ENCODE measurements at regions not wholly inside any gene's neighbourhood (a gene's known extent, or its start where the extent isn't known, plus 50 kb on each side); places are given as distances from the start of the nearest gene placed in this dataset.

DNA sequence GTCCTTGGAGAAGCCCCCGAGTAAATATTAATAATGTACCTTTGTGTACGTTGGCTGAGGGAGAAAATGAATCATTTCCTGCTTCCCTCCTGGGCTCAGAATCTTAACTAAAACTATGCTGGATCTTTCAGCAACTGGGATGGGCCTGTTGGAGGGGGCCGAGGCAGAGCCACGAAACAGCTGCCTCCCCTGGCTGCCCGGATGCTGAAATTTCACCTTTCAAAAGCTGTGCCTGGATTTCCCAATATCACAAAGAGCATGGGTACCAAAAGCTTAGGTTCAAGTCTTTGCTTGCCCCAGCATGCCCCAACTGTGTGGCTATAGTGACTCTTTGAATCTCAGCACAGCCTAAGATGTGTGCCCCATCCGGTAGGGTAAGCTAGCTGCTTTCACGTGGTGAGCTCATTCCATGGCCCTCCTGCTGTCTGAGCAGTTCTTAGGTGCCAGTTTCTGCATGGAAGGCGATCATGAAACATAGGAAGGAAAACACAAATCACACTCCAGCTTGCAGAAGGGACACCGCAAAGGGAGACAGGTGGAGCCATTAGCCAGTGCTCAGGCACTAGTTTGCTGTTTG, 473.5 kb downstream of the PTPRU start:
- H3K9me3 ChIP-seq (ENCODE audit: control insufficient read depth in 1 of 2, insufficient read depth in 1 of 2, low read depth in 1 of 2, low read length in 2 of 2) = no peaks in the 10 kb centered on the region
- peak overlapping the region in 1 of 2 experiments; percentile 16; a peak in 2 of 4 replicates for H3K4me3 ChIP-seq (replicated peaks in 1 of 2; ENCODE audit: low read depth in 1 of 2, low read length in 2 of 2)
- H3K36me3 ChIP-seq (ENCODE audit: control insufficient read depth in 1 of 2, insufficient read depth in 2 of 2, low read length in 2 of 2) = no peaks in the 10 kb centered on the region
- intact Hi-C loops (cut with micrococcal nuclease) = loop anchor here (10.0 kb wide), 1 partner anchor 135 kb away; no protein-coding TSS in a partner anchor
- no peaks in the 10 kb centered on the region for H3K79me2 ChIP-seq (ENCODE audit: insufficient read depth, low read length)
- ChIA-PET RAD21 (ENCODE audit: low non-redundant PET in 1 of 2, low total read pairs in 2 of 2, uncharacterized antibody in 2 of 2, unreplicated experiment in 2 of 2) (interaction anchor here in 1 of 2 experiments (0.8 kb wide), 1 partner anchor 12 kb away, joined by 3 read pairs; no protein-coding TSS in a partner anchor), POLR2A (interaction anchor here (1.3 kb wide), 1 partner anchor 60 kb away, joined by 3 read pairs; no protein-coding TSS in a partner anchor), CTCF (interaction anchor here (1.1 to 2.1 kb wide), 4 partner anchors 139 to 402 kb away, joined by 3 to 7 read pairs (median 4); no protein-coding TSS in a partner anchor)
- H3K4me1 ChIP-seq (ENCODE audit: control insufficient read depth in 1 of 2, insufficient read depth in 2 of 2, low read length in 2 of 2) = peaks cover 5 to 41% of the 10 kb centered on the region in 2 experiments; a peak in 3 of 4 replicates
- peak overlapping the region; percentile 73 for H3K4me2 ChIP-seq (ENCODE audit: low read length)
- peak overlapping the region; percentile 44 for H3K9ac ChIP-seq (ENCODE audit: low read length)
- peak overlapping the region; percentile 78 for H2AFZ ChIP-seq (ENCODE audit: low read depth, low read length, poor library complexity, severe bottlenecking)
- no peak for ATAC-seq
- BruUV-seq (replicated peaks) = no TSS peak
- no peaks in the 10 kb centered on the region for H3K9me2 ChIP-seq (ENCODE audit: insufficient read depth)
- no peak for DNase-seq (ENCODE audit: low read depth, low spot score)
- H3K27me3 ChIP-seq (ENCODE audit: insufficient read depth, low read length) = no peaks in the 10 kb centered on the region
- no peaks in the 10 kb centered on the region for H4K20me1 ChIP-seq (ENCODE audit: insufficient read depth)
- peak overlapping the region; percentile 52 for H3K27ac ChIP-seq (ENCODE audit: low read depth, low read length)
- TF ChIP-seq YY1 (IDR thresholded peaks at IDR 0.05; ENCODE audit: extremely low read depth, insufficient replicate concordance, low read depth, low read length) (no peak), SP1 (IDR thresholded peaks at IDR 0.05; ENCODE audit: low read depth) (peak; percentile 81), POLR2AphosphoS5 (IDR thresholded peaks at IDR 0.05; ENCODE audit: low read depth, low read length) (no peak), CBX3 (IDR thresholded peaks at IDR 0.05; ENCODE audit: low read depth) (no peak), CTCF (IDR thresholded peaks at IDR 0.05 in 2 of 3, conservative IDR thresholded peaks at IDR 0.05 in 1 of 3; ENCODE audit: borderline replicate concordance in 1 of 3, insufficient read depth in 1 of 3, low read depth in 2 of 3, low read length in 2 of 3) (no peak), JUND (IDR thresholded peaks at IDR 0.05) (peak; percentile 80), EZH2phosphoT487 (IDR thresholded peaks at IDR 0.05; ENCODE audit: borderline replicate concordance) (no peak), ZNF274 (IDR thresholded peaks at IDR 0.05; ENCODE audit: low read depth, low read length) (no peak), CEBPB (IDR thresholded peaks at IDR 0.05; ENCODE audit: low read depth) (no peak), REST (IDR thresholded peaks at IDR 0.05; ENCODE audit: low read depth) (no peak), EGR1 (IDR thresholded peaks at IDR 0.05; ENCODE audit: low read depth) (no peak), ELF1 (IDR thresholded peaks at IDR 0.05; ENCODE audit: borderline replicate concordance, low read depth) (no peak), POLR2A (IDR thresholded peaks at IDR 0.05; ENCODE audit: borderline replicate concordance, extremely low read depth, insufficient read depth, insufficient read length) (no peak), ZFX (IDR thresholded peaks at IDR 0.05) (0 out of 2 replicates have a peak, but pooled peaks have one; percentile 9), FOSL1 (IDR thresholded peaks at IDR 0.05; ENCODE audit: low read depth) (peak; percentile 80), SRF (IDR thresholded peaks at IDR 0.05; ENCODE audit: low read depth) (no peak), TCF7L2 (IDR thresholded peaks at IDR 0.05; ENCODE audit: borderline replicate concordance, extremely low read depth, insufficient read depth, insufficient read length) (no peak)
- TF ChIP-seq, protein P1, sequence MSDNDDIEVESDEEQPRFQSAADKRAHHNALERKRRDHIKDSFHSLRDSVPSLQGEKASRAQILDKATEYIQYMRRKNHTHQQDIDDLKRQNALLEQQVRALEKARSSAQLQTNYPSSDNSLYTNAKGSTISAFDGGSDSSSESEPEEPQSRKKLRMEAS (IDR thresholded peaks at IDR 0.05) = peak; percentile 35
- TF ChIP-seq, protein P2, sequence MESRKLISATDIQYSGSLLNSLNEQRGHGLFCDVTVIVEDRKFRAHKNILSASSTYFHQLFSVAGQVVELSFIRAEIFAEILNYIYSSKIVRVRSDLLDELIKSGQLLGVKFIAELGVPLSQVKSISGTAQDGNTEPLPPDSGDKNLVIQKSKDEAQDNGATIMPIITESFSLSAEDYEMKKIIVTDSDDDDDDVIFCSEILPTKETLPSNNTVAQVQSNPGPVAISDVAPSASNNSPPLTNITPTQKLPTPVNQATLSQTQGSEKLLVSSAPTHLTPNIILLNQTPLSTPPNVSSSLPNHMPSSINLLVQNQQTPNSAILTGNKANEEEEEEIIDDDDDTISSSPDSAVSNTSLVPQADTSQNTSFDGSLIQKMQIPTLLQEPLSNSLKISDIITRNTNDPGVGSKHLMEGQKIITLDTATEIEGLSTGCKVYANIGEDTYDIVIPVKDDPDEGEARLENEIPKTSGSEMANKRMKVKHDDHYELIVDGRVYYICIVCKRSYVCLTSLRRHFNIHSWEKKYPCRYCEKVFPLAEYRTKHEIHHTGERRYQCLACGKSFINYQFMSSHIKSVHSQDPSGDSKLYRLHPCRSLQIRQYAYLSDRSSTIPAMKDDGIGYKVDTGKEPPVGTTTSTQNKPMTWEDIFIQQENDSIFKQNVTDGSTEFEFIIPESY (IDR thresholded peaks at IDR 0.05; ENCODE audit: extremely low read depth, insufficient replicate concordance, low read length) = no peak
- TF ChIP-seq, protein P3, sequence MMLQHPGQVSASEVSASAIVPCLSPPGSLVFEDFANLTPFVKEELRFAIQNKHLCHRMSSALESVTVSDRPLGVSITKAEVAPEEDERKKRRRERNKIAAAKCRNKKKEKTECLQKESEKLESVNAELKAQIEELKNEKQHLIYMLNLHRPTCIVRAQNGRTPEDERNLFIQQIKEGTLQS (IDR thresholded peaks at IDR 0.05) = no peak

Measured in HCT116 (cell line).